Fibroblast of peridontal ligament (primary cell): ENCODE measurements at regions not wholly inside any gene's neighbourhood (a gene's known extent, or its start where the extent isn't known, plus 50 kb on each side); places are given as distances from the start of the nearest gene placed in this dataset.
"Not testable (repeated sequence)": the region's sequence is repeated elsewhere in the genome, so short reads cannot be mapped to it uniquely, and the experiment has no call there.

Experiments
- DNase-seq: peaks from one replicate; pipeline ENCODE4 v3.0.0-alpha.2; 2010; ENCODE audit errors: extremely low read depth

GRCh38 chr14:38973083-38973700 lies 129.8 kb downstream of the SEC23A start:
- no peak for DNase-seq

- no peak for DNase-seq
Measured at GRCh38 chr14:38972511-38972910, 130.5 kb downstream of the SEC23A start.

GRCh38 chr14:38971258-38971921 lies 131.6 kb downstream of the SEC23A start:
- DNase-seq: no peak

GRCh38 chr14:38964630-38965029 lies 138.4 kb downstream of the SEC23A start:
- DNase-seq: peak; percentile 9

GRCh38 chr14:38960946-38961531 lies 142.0 kb downstream of the SEC23A start:
- no peak for DNase-seq

- no peak for DNase-seq
Measured at GRCh38 chr14:38959021-38959420, 144.0 kb downstream of the SEC23A start.

GRCh38 chr14:38958589-38958988 lies 144.4 kb downstream of the SEC23A start:
- DNase-seq: no peak

DNA sequence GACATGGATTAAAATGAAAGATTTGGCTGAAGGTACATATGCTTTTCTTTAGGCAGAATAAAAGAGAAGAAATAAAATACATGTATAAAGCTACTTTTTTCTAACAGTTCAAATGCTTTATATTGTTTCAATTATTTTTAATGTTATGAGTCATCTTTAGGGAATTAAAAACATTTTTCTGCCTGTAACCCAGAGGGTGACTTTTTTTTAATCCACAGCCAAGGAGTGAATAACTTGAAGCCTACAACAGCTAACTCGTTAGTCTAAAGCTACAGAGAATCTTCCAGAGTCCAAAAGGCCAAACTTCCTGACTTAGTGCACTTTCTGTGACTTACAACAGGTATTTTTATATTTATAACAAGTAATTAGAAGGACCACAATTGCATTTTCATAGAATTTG lies 151.6 kb downstream of the SEC23A start:
- peak; percentile 61 for DNase-seq

GRCh38 chr14:38950676-38951075 lies 152.4 kb downstream of the SEC23A start:
- DNase-seq: no peak

- DNase-seq: no peak
Measured at GRCh38 chr14:38948576-38948975, 154.5 kb downstream of the SEC23A start.

GRCh38 chr14:38948171-38948570 lies 154.9 kb downstream of the SEC23A start:
- peak; percentile 32 for DNase-seq

DNA sequence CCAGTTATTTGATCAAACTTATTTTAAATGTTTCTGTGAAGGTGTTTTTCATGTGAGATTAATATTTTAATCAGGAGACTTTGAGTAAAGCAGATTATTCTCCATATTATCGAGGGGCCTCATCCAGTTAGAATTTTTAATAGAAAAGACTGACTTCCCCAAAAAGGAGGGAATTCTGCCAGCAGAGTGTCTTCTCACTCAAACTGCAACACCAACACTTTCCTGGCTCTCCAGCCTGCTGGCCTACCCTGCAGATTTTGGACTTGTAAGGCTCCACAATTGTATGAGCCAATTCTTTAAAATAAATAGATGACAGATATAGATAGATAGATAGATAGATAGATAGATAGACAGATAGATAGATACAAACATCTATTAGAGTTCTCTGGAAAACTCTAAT lies 155.7 kb downstream of the SEC23A start:
- no peak for DNase-seq

GRCh38 chr14:38944691-38945090 lies 158.3 kb downstream of the SEC23A start:
- DNase-seq: peak; percentile 1

GRCh38 chr14:38941488-38941887 lies 161.5 kb downstream of the SEC23A start:
- no peak for DNase-seq

DNA sequence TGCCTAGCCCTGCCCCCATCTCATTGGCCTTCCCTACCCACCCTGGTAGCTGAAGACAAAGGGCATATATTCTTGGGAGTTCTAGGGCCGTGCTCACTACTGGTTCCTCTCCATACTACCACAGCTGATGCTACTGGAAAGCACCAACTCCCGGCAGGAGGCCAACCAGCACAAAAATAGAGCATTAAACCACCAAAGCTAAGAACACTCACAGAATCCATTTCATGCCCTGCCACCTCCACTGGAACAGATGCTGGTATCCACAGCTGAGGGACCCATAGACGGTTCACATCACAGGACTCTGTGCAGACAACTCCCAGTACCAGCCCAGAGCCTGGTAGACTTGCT lies 170.4 kb downstream of the SEC23A start:
- DNase-seq: not testable (repeated sequence)

GRCh38 chr14:38931969-38932652 lies 170.9 kb downstream of the SEC23A start:
- DNase-seq: no peak

DNA sequence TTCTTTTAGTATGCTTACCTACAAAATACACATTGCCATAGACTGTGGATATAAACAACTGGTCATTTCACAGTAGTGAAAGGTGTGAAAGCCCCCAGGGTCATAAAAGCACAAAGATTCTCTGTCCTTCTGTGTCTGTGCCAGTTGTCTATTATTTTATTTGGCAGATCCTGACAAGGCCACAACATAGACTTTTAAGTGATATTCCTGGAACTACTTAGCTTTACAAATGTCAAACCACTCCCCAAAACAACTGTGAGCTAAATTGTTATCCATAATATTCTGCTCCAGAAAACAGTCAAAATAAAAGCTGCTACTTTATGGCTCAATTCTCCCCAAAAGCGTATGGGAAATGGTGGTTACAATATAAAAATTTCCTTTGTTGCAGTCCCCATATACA lies 172.1 kb downstream of the SEC23A start:
- DNase-seq: no peak

DNA sequence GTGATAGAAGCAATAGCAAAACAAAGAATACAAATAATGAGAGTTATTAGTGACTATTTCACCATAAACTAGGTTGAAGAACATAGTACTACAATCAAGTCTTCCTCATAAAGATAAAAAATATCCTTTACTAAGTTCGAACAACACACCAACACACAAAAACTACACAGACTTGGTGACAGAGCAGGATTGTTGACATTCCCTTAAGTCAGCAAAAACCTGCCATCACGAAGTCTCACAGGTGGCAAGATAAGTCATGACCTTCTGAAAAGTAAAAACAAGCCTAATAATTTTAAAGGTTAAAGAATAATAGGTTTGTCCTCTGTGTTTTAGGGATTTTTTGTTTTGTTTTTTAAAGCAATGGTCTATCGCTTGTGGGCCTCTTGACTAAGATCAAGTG lies 173.0 kb downstream of the SEC23A start:
- no peak for DNase-seq

DNA sequence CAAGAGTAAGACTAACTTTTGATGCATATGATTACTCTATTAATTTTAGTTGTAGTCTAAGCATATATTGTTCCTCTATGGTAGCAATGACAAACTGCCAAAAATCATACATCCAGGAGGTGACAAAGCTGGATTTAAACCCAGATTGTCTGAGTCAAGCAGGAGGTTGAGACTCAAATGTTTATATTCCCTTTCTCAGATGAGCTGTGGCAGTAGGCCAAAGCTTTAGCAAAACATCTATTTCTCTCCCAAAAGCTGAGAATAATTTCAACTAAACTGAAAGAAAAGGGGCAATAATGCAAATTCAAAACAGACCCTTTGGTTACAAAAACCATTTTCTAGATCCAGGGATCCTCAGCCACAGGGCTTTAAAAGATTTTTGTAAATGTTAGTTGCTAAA lies 173.6 kb downstream of the SEC23A start:
- no peak for DNase-seq

DNA sequence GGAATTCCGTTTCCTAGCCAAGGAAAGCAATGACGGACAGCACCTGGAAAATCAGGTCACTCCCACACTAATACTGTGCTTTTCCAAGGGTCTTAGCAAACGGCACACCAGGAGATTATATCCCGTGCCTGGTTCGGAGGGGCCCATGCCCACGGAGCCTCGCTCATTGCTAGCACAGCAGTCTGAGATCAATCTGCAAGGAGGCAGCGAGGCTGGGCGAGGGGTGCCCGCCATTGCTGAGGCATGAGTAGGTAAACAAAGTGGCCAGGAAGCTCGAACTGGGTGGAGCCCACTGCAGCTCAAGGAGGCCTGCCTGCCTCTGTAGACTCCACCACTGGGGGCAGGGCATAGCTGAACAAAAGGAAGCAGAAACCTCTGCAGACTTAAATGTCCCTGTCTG lies 181.1 kb downstream of the SEC23A start:
- DNase-seq: not testable (repeated sequence)

GRCh38 chr14:38915125-38915524 lies 187.9 kb downstream of the SEC23A start:
- DNase-seq: no peak

DNA sequence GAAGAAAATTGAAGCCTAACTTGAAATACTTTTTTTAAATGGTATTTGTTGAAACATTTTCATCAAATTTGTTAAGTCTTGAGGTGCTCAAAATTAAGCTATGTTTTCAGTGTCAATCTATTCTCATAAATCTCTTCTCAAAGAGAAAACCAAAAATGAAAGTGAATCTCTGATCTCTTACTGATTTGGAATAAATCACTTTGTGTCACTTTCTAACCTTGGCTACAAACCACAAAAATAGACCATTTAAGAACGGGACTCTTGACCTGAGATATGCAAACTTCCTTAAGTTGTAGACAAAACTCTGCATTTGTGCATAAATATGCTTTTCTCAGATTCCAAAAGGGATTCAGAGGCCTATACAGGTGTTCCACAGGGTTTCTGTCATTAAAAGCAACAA lies 192.9 kb downstream of the SEC23A start:
- DNase-seq: no peak

- DNase-seq: no peak
Measured at GRCh38 chr14:38904959-38905358, 198.1 kb downstream of the SEC23A start.
